GM12872 (cell line): ENCODE measurements at regions not wholly inside any gene's neighbourhood (a gene's known extent, or its start where the extent isn't known, plus 50 kb on each side); places are given as distances from the start of the nearest gene placed in this dataset.

Experiments used
- TF ChIP-seq, protein P1 (sequence below): IDR thresholded peaks from 3 replicates; pipeline ENCODE4 v1.5.1; 2011; ENCODE audit warnings: low read depth, mild to moderate bottlenecking, low read length, moderate library complexity; ENCODE audit not compliant: insufficient read depth

DNA sequence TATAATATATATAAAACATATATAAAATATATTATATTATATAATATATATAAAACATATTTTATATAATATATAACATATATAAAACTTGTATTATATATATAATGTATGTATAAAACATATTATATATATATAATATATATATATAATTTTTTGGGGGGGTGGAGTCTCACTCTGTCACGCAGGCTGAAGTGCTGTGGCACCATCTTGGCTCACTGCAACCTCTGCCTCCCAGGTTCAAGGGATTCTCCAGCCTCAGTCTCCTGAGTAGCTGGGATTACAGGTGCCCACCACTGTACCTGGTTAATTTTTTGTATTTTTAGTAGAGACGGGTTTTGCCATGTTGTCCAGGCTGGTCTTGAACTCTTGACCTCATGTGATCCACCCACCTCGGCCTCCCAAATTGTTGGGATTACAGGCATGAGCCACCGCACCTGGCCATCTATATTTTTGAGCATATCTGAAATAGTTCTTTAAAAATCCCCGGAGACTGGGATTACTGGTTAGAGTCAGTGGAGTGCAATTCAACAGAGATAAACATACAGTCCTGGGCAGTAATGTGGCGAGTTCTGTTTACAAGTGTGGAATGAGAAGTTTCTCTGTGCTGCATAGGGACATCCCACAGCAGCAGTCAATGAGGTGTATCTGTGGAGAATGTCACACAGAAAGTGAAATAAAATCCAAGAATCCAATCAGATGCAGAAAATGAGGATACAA, 208.4 kb downstream of the MYCN start:
- TF ChIP-seq, protein P1, sequence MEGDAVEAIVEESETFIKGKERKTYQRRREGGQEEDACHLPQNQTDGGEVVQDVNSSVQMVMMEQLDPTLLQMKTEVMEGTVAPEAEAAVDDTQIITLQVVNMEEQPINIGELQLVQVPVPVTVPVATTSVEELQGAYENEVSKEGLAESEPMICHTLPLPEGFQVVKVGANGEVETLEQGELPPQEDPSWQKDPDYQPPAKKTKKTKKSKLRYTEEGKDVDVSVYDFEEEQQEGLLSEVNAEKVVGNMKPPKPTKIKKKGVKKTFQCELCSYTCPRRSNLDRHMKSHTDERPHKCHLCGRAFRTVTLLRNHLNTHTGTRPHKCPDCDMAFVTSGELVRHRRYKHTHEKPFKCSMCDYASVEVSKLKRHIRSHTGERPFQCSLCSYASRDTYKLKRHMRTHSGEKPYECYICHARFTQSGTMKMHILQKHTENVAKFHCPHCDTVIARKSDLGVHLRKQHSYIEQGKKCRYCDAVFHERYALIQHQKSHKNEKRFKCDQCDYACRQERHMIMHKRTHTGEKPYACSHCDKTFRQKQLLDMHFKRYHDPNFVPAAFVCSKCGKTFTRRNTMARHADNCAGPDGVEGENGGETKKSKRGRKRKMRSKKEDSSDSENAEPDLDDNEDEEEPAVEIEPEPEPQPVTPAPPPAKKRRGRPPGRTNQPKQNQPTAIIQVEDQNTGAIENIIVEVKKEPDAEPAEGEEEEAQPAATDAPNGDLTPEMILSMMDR: no peak

DNA sequence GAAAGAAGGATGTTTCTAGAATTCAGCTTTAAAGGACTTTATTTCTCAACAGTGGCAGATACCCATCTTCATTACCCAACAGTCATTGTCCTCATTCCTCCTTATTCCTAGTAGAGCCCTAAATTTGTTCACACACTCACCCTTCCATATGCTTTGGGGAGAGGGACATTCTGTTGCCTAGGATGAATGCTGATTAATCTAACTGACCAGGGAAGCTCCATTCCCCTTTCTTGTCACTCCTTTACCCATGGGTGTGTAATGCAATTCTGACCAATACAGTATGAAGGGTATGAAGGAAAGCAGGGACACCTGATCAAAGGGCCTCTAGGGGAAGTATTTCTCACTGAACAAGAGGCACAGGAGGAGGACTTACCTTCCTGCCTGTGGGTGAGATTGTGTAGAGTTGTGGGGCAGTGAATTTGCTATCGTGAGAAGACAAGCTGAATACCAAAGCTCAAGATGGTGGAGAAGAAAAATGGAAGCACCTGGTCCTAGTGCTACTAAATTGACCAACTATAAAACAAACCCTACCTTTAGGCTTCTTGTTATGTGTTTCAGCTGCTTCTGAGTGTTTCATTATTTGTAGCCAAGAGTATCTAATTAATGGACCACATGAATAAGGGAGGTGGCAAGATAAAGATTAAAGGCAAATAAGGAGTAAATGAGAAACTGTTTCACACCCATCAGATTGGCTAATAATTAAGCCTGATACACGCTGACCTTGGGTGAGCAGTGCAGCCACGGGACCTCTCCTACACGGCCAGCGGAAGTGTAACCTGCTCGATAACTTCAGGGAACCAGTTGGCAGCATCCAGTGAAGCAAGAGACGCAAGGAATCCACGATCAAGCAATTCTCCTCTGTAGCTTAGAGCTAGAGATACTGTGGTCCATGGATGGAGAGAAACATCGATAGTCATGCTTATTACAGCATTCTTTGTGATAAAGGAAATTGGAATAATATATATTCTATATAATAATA, 202.3 kb downstream of the MYCN start:
- TF ChIP-seq, protein P1: no peak

DNA sequence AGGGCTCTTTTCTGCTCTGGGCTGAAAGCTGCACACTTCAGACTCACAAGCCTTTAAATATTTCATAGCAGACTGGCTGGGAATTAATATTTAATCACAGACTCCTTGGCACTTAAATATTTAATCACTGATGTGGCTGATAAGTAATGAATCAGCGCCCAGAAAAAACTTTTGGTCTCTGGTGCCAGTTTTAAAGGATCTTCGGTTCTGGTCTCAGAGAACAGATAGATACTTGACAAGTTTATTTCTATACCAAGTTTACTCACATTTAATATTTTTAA, 201.2 kb downstream of the MYCN start:
- TF ChIP-seq, protein P1: no peak

DNA sequence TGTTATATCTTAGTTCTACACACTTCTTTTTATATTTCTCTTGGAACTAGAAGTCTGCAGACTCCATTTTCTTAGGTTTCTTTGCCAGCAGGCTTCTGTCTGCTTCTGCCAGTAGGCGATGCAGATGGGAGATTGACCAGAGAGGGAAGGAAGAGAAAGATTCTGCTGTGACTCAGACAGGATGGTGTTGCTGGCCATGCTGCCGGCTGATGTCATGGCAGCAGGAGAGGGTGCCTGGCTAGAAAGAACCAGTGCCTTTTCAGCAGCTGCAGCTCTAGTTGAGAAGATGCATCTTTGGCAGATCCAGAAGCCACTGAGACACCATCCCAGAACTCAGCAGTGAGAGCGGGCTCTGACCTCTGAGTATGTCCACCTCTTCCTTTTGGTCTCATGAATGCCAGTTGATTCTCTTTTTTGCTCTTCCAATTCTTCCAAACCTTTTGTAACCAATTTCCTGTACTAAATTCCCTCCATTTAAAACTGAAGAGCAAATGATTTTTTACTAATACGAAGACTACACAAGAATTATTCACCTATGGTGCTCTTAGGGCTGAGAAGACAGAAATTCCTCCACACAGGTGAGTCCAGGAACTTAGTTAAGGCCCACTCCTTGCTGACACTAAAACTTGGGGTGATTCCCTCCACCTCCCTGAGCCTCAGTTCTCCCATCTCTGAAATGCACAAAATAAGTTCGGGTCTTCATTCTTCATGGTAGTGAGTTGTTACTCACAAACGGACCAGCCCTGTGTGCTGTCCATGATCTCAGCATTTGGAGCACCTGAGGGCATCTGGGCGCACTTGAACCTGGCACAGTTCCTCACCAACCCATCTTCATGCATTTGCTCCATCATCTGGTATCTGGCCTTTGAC, 200.7 kb downstream of the MYCN start:
- TF ChIP-seq, protein P1: no peak

DNA sequence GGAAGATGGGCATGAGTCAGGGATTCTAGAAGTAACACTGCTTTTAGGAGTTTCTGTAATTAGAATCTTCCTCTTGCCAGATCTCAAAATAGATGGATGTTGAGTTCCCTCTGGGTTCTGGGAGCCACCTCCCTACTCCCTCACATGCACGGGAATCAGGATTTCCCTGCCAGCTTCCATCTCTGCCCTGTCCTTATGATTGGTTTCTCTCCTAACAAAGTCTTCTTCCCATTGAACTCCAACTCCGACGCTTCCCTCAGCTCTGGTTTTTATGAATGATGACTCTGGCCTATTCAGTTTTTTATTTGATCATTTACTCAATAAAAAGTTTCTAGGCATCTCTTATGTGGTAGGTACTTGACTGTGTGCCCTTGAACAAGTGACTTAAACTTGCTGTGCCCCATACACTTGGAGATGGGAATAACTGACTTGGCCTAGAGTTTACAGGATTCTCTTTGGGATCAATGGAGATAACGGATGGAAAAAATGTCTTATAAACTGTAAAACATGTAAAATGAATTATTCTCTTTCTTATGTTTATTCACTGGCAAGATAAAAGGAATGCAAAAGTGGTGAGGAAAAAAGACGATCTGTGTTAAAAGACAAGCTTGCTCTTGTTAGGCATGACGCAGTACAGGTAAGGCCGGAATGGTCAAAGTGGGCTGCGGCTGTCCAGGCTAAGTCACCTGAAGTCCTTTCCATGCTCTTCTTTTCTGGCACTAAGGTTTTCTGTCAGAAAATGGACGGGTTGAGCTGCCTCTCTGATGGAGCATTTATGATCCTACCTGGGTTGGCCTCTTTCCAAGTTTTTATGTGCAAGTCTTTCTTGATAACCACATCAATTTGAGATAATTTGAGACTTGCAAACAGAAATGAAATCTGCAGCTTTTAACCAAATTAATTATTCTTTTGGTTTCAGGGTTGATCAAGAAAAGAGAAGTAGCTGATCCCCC, 199.6 kb downstream of the MYCN start:
- TF ChIP-seq, protein P1: no peak

DNA sequence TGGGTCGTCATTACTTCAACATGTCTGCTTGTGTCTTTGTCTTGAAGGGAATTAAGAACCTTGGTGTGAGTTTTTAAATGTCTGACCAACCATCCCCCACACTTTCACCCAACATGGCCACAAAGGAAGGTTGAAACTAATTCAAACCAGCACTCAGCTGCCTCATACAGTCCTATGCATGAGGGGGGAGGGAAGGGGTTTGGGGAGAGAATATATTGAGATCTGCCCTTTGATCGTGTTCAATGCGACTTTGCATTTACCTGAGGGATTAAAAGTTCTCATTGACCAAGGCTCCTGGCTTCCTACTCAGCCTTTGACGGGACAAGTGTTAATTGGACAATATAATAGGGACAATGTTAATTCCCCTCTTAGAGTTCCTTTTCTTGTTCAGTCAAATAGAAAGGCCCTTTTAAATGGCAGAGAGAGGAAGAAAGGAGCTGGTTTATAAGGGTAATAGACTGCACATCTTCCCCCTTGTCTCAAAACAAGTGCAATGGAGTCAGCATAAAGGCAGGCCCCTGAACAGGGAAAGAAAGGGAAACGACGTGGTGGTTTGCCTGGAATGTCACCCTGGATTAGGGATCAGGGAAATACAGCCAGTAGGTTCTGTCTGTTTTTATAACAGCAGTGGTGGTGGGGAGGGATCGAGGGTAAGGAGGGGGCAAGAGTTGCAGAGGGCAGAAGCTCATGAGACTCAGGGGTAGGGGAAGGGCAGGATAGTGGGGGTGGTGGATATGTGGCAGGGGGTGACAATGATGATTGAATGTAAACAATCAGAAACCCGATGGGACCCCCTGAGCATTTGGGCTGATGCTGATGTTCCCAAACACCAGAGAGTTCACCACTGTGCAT, 198.7 kb downstream of the MYCN start:
- TF ChIP-seq, protein P1: no peak
